ENCODE measurements at regions not wholly inside any gene's neighbourhood (a gene's known extent, or its start where the extent isn't known, plus 50 kb on each side); places are given as distances from the start of the nearest gene placed in this dataset.

DNA sequence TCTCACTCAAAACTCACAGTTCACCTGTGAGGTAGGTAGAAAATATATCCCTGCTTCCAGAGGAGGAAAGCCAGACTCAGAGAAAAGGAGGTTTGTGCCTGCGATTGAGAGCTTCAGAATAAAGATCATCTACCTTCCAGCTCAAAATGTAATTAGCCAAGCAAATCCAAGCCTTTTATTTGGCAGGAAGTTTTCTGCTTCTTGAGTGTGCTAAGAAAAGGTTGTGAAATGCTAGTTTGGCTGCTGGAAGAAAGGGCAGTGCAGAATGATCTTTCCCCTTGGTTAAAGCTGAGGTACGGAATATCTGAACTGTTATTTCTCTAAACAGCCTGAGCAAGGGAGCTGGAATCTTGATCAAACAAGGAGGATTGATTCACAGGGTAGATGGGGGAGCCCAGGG, 59.7 kb upstream of the VCX3B start:
- Histone ChIP-seq H3K27me3 (no peaks in the 10 kb centered on the region), H3K27ac (peak overlapping the region in 2 of 4 donors; percentile 10 to 13), H3K4me1 (peaks cover 0 to 13% (median 0%) of the 10 kb centered on the region in 3 donors), H3K9me3 (no peaks in the 10 kb centered on the region), H3K36me3 (no peaks in the 10 kb centered on the region), H3K4me3 (no peak overlapping the region)
- intact Hi-C loops (cut with DNase I): no loop called here
- DNase-seq: no peak
- TF ChIP-seq CTCF (IDR thresholded peaks at IDR 0.05): no peak
- TF ChIP-seq POLR2A (IDR thresholded peaks at IDR 0.05): no peak
- 0 to 25% methylated on average over 1 to 2 of the region's 2 CpGs for WGBS, 2 donors

DNA sequence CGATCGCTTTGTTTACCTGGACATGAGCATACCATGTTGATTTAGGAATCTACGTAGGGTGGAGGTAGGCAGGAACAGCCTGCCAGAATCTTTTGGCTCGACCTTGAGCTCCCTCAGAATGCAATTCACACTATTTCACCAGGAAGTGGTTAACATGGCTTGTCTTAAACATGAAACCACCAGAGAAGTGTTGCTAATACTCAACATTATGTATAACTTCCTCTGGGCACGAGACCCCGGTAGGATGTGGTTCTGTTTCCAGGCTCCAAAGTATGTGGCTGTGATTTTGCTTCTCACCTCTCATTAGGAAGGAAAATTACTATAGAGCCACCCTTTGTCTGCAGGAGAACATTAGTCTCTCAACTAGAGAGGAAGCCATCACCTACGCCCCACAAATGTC, 59.0 kb upstream of the VCX3B start:
- WGBS, 2 donors: 47 to 58% methylated on average over 7 of the region's 7 CpGs
- intact Hi-C loops (cut with DNase I): no loop called here
- Histone ChIP-seq H3K4me3 (no peak overlapping the region), H3K4me1 (peaks cover 0 to 13% (median 0%) of the 10 kb centered on the region in 3 donors), H3K36me3 (no peaks in the 10 kb centered on the region), H3K27me3 (no peaks in the 10 kb centered on the region), H3K27ac (no peak overlapping the region), H3K9me3 (no peaks in the 10 kb centered on the region)
- no peak for DNase-seq
- TF ChIP-seq POLR2A (IDR thresholded peaks at IDR 0.05) (no peak), CTCF (IDR thresholded peaks at IDR 0.05) (no peak)

- 33 to 61% methylated on average over 1 to 2 of the region's 2 CpGs for WGBS, 2 donors
- H3K9me3 ChIP-seq: no peaks in the 10 kb centered on the region
- no peak for DNase-seq
- TF ChIP-seq POLR2A (IDR thresholded peaks at IDR 0.05): no peak
- no peak for TF ChIP-seq CTCF (IDR thresholded peaks at IDR 0.05)
- no peaks in the 10 kb centered on the region for H3K4me1 ChIP-seq
- no peaks in the 10 kb centered on the region for H3K36me3 ChIP-seq
- intact Hi-C loops (cut with DNase I): no loop called here
- no peaks in the 10 kb centered on the region for H3K27me3 ChIP-seq
- H3K4me3 ChIP-seq: no peak overlapping the region
- no peak overlapping the region for H3K27ac ChIP-seq
Observed at GRCh38 chrX:8413279-8413678, 51.4 kb upstream of the VCX3B start.
